ENCODE measurements at regions not wholly inside any gene's neighbourhood (a gene's known extent, or its start where the extent isn't known, plus 50 kb on each side); places are given as distances from the start of the nearest gene placed in this dataset.

DNA sequence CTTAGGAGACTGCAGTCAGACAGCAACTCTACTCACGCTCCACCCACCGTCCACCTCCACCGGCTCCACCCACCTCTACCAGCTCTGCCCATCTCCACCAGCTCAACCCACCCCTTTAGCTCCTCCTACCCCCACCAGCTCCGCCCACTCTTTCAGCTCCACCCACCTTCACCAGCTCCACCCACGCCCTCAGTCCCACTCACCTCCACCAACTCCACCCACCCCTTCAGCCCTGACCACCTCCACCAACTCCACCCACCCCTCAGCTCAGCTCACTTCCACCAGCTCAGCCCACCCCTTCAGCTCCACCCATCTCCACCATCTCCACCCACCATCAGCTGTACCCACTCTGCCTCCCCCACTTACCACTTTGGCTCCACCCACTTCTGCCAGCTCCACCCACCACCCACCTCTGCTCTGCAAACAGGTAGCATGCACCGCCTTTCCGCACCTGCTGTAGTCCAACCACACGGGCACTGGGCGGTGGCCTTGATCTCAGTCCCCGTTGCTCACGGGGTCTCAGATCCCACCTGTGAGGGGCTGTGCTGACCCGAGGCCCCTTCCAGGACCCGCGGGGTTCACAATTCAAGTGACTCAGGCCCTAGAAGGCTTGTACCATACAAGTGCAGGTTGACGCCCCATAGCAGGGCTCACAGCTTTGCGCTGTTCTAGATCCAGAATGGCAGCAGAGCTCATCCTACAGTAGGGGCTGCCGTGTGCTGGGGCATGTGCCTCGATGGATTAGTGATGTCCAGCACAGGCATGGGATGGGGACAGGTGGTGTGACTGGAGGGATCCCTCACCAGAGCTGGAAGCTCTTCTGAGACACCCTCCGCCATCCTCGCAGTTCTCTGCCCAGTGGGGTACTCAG, 77.2 kb upstream of the OTOS start:
- TF ChIP-seq EZH2 (IDR thresholded peaks at IDR 0.05; ENCODE audit: insufficient read depth, low read length) (no peak), CTCF (IDR thresholded peaks at IDR 0.05; ENCODE audit: insufficient read depth, low read depth, low read length) (no peak)

All from astrocyte (in vitro differentiated cells and primary cell).